ENCODE measurements at regions not wholly inside any gene's neighbourhood (a gene's known extent, or its start where the extent isn't known, plus 50 kb on each side); places are given as distances from the start of the nearest gene placed in this dataset.

DNA sequence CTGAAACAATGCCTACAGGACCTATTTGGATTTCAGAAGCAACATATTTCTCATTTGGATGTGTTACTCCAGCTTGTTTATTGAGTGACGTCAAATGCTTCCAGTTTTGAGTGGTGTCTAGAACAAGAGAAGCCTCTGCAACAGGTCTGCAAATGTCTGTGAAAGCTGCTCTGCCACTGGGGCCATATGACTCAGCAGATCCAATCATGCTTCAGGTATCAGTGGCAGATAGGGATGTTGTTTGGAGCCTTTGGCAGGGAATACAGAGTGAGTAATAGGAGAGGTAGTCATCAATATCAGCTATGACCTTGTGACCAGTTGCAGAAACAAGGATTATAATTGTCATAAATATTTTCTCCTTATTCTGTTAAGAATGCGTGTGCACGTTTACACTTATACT, 141.1 kb upstream of the ZXDA start:
- DNase-seq: no peak

DNA sequence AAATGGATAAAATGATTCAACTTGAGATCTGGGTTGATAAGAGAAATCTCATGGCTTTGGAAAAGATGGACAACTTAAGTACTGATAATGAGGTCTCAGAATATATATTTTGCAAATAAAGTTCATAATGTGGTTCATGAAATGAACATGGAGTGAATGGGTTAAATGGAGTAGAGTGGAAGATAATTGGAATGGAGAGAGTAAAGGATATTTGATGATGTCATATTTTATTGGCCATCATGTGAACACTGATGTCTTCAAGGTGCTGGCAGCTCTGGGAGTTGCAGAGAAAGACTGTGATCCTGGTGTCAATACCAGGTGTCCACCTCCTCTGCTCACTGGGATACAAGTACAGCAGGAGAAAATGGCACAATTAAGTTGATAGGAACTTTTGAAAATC, 133.9 kb upstream of the ZXDA start:
- DNase-seq: no peak

DNA sequence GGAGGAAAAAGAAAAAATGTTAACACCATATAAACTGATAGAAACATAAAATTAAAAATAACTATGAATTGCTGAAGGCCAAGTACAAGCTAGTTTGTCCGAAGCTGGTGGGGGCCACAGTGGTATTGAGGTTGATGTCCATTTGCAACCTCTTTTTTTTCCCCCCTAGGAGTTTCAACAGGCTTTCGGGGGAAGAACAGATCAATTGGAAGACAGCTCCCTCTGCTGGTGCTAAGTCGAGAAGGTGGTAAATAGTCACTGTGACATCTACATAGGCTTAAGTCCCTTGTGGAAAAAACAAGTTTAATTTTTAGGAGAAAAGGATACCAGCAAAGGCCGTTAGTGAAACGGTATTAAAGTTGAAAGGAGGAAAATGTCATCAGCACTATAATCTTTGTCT, 115.7 kb upstream of the ZXDA start:
- peak; percentile 40 for DNase-seq

DNA sequence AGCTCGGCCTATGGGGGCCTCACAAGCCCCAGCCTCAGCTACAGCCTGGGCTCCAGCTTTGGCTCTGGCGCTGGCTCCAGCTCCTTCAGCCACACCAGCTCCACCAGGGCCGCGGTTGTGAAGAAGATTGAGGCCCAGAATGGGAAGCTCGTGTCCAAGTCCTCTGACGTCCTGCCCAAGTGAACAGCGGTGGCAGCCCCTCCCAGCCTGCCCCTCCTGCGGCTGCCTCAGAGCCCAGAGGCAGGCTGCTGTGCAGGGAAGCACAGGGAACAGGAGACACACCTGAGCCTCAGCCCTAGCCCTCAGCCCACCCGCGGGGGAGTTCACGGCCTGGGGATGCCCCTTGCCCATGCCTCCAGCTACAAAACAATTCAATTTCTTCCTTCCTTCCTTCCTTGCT, 75.7 kb upstream of the ZXDA start:
- DNase-seq: no peak

DNA sequence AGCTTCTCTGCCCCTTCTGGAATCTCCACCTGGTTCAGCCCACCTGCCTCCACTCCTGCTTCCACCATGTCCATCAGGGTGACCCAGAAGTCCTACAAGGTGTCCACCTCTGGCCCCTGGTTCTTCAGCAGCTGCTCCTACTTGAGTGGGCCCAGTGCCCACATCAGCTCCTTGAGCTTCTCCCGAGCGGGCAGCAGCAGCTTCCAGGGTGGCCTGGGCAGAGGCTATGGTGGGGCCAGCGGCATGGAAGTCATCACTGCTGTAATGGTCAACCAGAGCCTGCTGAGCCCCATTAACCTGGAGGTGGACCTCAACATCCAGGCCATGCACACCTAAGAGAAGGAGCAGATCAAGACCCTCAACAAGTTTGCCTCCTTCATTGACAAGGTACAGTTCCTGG, 74.4 kb upstream of the ZXDA start:
- DNase-seq: no peak

DNA sequence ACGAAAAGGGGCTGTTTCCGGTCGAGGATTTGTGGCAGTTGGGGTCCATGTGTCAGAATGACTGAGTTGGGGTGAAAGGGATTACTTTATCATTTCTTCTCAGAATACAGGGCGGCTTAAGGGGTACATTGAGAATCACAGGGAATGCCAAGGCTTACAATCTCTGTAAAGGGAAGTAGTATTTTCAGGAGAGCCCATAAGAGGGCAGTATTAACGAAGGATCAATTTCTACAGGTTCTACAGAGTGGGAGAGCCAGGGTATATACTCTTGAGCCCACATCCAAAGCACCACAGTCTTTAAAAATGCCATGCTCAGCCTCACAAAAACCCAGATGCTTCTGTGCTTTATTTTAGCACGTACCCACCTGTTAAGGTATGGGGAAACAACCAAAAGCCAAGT, 67.7 kb upstream of the ZXDA start:
- DNase-seq: no peak

DNA sequence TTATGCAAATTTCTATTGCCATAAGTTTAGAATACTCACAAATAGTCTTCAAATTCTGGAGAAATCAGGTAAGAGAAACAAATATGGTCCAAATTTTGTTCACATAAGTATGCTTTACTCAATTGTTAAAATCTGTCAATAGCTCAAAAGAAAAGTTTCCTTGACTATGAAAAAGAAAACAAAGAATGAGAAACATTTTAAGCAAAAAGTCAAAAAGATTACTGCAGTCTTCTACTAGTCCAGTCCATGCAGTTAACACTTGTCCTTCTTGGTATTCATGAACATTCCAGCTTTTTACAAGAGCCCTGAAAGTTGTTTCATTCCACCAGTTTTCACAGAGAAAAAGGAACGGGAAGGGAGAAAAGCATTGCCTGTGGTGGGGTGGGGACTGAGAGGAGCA, 54.7 kb upstream of the ZXDA start:
- no peak for DNase-seq
